H1 (cell line): ENCODE measurements at regions not wholly inside any gene's neighbourhood (a gene's known extent, or its start where the extent isn't known, plus 50 kb on each side); places are given as distances from the start of the nearest gene placed in this dataset.
"Not testable (repeated sequence)": the region's sequence is repeated elsewhere in the genome, so short reads cannot be mapped to it uniquely, and the experiment has no call there.

Source experiments
- CTCF ChIA-PET: fragments of 300-600 bp; sonication (Branson Sonifier 250); formaldehyde crosslinking; loops from one replicate; lab custom pipeline; 2021; ENCODE audit not compliant: partially characterized antibody; lab: Charles Lee
- POLR2A ChIA-PET: fragments of 300-600 bp; sonication (Branson Sonifier 250); formaldehyde crosslinking; loops from one replicate; lab custom pipeline; 2021; ENCODE audit warnings: inconsistent platforms; ENCODE audit not compliant: partially characterized antibody; lab: Charles Lee
- DNase-seq, 2 experiments: peaks; one replicate each; pipeline versions ENCODE4 v3.0.0 to v3.0.0-alpha.2; 2010 to 2022; ENCODE audit warnings: low spot score in 2 of 2, low read depth in 1 of 2, mixed read lengths in 1 of 2
- FAIRE-seq: peaks from 2 replicates; lab custom pipeline; 2011; peaks lifted over from hg19 to GRCh38; lab: Jason Lieb, UNC
- H2AFZ ChIP-seq: 2 replicates; pipeline ENCODE4 v1.8.1; 2012; ENCODE audit warnings: low read length, inconsistent platforms
- H2AK5ac ChIP-seq: 2 replicates; pipeline ENCODE4 v1.6.1; 2013; ENCODE audit warnings: low read depth, low read length
- H2BK120ac ChIP-seq: replicated peaks from 2 replicates; pipeline ENCODE3; 2013; ENCODE audit warnings: low read depth, low read length, inconsistent platforms
- H2BK12ac ChIP-seq: 2 replicates; pipeline ENCODE4 v1.6.1; 2013; ENCODE audit warnings: low read depth, low read length
- H2BK15ac ChIP-seq: 2 replicates; pipeline ENCODE4 v1.6.1; 2013; ENCODE audit warnings: low read length
- H2BK20ac ChIP-seq: 2 replicates; pipeline ENCODE4 v1.6.1; 2013; ENCODE audit warnings: low read length
- H2BK5ac ChIP-seq: 2 replicates; pipeline ENCODE4 v1.6.1; 2013; ENCODE audit warnings: low read depth, low read length
- H3K14ac ChIP-seq: 2 replicates; pipeline ENCODE4 v1.6.1; 2013; ENCODE audit warnings: inconsistent platforms; ENCODE audit not compliant: insufficient read length
- H3K18ac ChIP-seq: 2 replicates; pipeline ENCODE4 v1.6.1; 2013; ENCODE audit warnings: low read length; ENCODE audit errors: extremely low read depth
- H3K23ac ChIP-seq: 2 replicates; pipeline ENCODE4 v1.6.1; 2013; ENCODE audit warnings: inconsistent platforms; ENCODE audit not compliant: insufficient read length
- H3K23me2 ChIP-seq: 2 replicates; pipeline ENCODE4 v1.6.1; 2013; ENCODE audit warnings: low read depth, low read length
- H3K27ac ChIP-seq: 2 replicates; pipeline ENCODE4 v1.6.1; 2011; ENCODE audit warnings: low read depth, low read length, inconsistent platforms
- H3K27me3 ChIP-seq, 4 experiments: replicated peaks in 1 of 4; 1 replicate in 1 of 4; 2 replicates in 3 of 4; pipeline versions ENCODE4 v1.6.1 to v1.8.1; 2011 to 2013; ENCODE audit warnings: low read length in 3 of 4, mild to moderate bottlenecking in 3 of 4, inconsistent platforms in 2 of 4, mixed read lengths in 2 of 4, moderate library complexity in 1 of 4; ENCODE audit not compliant: control insufficient read depth in 3 of 4, insufficient read depth in 3 of 4; ENCODE audit errors: extremely low read depth in 1 of 4
- H3K36me3 ChIP-seq, 4 experiments: 2 replicates each; pipeline versions ENCODE4 v1.6.1 to v1.8.1; 2011 to 2013; ENCODE audit warnings: mild to moderate bottlenecking in 4 of 4, low read length in 3 of 4, moderate library complexity in 2 of 4, control low read depth in 1 of 4, inconsistent platforms in 1 of 4; ENCODE audit not compliant: insufficient read depth in 4 of 4, control insufficient read depth in 2 of 4
- H3K4ac ChIP-seq: replicated peaks from 2 replicates; pipeline ENCODE3; 2013; ENCODE audit warnings: low read length, low read depth, mixed read lengths, inconsistent platforms; ENCODE audit not compliant: insufficient read length
- H3K4me1 ChIP-seq, 4 experiments: replicated peaks in 1 of 4; 1 replicate in 1 of 4; 2 replicates in 3 of 4; pipeline versions ENCODE4 v1.6.1 to v1.8.1; 2011 to 2013; ENCODE audit warnings: low read length in 3 of 4, inconsistent platforms in 2 of 4, mixed read lengths in 1 of 4; ENCODE audit not compliant: insufficient read depth in 4 of 4, control insufficient read depth in 3 of 4
- H3K4me2 ChIP-seq, 2 experiments: 2 replicates each; pipeline versions ENCODE4 v1.6.1 to v1.8.1; 2011 to 2013; ENCODE audit warnings: low read depth in 2 of 2, low read length in 2 of 2, control low read depth in 1 of 2, inconsistent platforms in 1 of 2, mild to moderate bottlenecking in 1 of 2; ENCODE audit not compliant: insufficient read depth in 1 of 2
- H3K4me3 ChIP-seq, 4 experiments: fragments of 200-600, 300-600 bp in 1 of 4; sonication (generic), shearing (Covaris generic), sonication (Bioruptor Twin) in 1 of 4; 2 replicates each; pipeline versions ENCODE4 v1.5.1 to v1.8.1; 2011 to 2016; ENCODE audit warnings: low read length in 4 of 4, low read depth in 3 of 4, control low read depth in 2 of 4, inconsistent platforms in 2 of 4, mild to moderate bottlenecking in 2 of 4, mixed read lengths in 1 of 4, moderate library complexity in 1 of 4; ENCODE audit not compliant: insufficient read depth in 2 of 4; ENCODE audit errors: extremely low read depth in 1 of 4
- H3K56ac ChIP-seq: replicated peaks from 2 replicates; pipeline ENCODE3; 2013; ENCODE audit warnings: low read depth, mild to moderate bottlenecking, mixed read lengths, low read length, inconsistent platforms; ENCODE audit not compliant: insufficient read length
- H3K79me1 ChIP-seq: 2 replicates; pipeline ENCODE4 v1.6.1; 2013; ENCODE audit warnings: low read depth, low read length, control low read depth
- H3K79me2 ChIP-seq, 2 experiments: 2 replicates each; pipeline versions ENCODE4 v1.6.1 to v1.8.1; 2012 to 2013; ENCODE audit warnings: low read length in 2 of 2, mild to moderate bottlenecking in 2 of 2, inconsistent platforms in 1 of 2; ENCODE audit not compliant: insufficient read depth in 2 of 2, control insufficient read depth in 1 of 2
- H3K9ac ChIP-seq, 4 experiments: replicated peaks in 1 of 4; 1 replicate in 1 of 4; 2 replicates in 3 of 4; pipeline versions ENCODE4 v1.6.1 to v1.8.1; 2011 to 2013; ENCODE audit warnings: low read depth in 3 of 4, low read length in 3 of 4, control low read depth in 2 of 4, mild to moderate bottlenecking in 2 of 4, moderate library complexity in 2 of 4, inconsistent platforms in 1 of 4; ENCODE audit errors: extremely low read depth in 1 of 4
- H3K9me3 ChIP-seq, 2 experiments: 2 replicates each; pipeline versions ENCODE4 v1.6.1 to v1.8.1; 2012 to 2013; ENCODE audit warnings: mild to moderate bottlenecking in 2 of 2, moderate library complexity in 2 of 2, control low read depth in 1 of 2, inconsistent platforms in 1 of 2, low read depth in 1 of 2, low read length in 1 of 2, mixed read lengths in 1 of 2; ENCODE audit not compliant: insufficient read depth in 2 of 2
- H4K20me1 ChIP-seq, 2 experiments: replicated peaks in 1 of 2; 2 replicates each; pipeline versions ENCODE3 to v1.8.1; 2011 to 2013; ENCODE audit warnings: inconsistent platforms in 2 of 2, low read length in 2 of 2, mild to moderate bottlenecking in 1 of 2; ENCODE audit not compliant: insufficient read depth in 2 of 2, control insufficient read depth in 1 of 2
- H4K5ac ChIP-seq: 2 replicates; pipeline ENCODE4 v1.6.1; 2013; ENCODE audit warnings: low read length, low read depth, mixed read lengths, inconsistent platforms; ENCODE audit not compliant: insufficient read length
- H4K8ac ChIP-seq: 2 replicates; pipeline ENCODE4 v1.8.0; 2013; ENCODE audit warnings: mild to moderate bottlenecking, moderate library complexity, low read length, inconsistent platforms; ENCODE audit not compliant: insufficient read depth; ENCODE audit errors: extremely low read depth
- H4K91ac ChIP-seq: replicated peaks from 2 replicates; pipeline ENCODE3; 2013; ENCODE audit warnings: low read length, mixed read lengths, inconsistent platforms; ENCODE audit not compliant: insufficient read length
- EP300 ChIP-seq, 2 experiments: IDR thresholded peaks; 1 replicate in 1 of 2; 2 replicates in 1 of 2; pipeline ENCODE4 v1.6.1; 2011 to 2012; ENCODE audit warnings: low read depth in 2 of 2, low read length in 2 of 2, mild to moderate bottlenecking in 2 of 2, borderline replicate concordance in 1 of 2, inconsistent platforms in 1 of 2, moderate library complexity in 1 of 2
- POU5F1 ChIP-seq: IDR thresholded peaks from 2 replicates; pipeline ENCODE4 v1.6.1; 2011; ENCODE audit warnings: low read depth, mild to moderate bottlenecking, low read length, moderate library complexity
- SP1 ChIP-seq: IDR thresholded peaks from 2 replicates; pipeline ENCODE4 v1.6.1; 2011; ENCODE audit warnings: low read depth, low read length
- TEAD4 ChIP-seq: IDR thresholded peaks from 2 replicates; pipeline ENCODE4 v1.6.1; 2012; ENCODE audit warnings: low read depth, low read length, inconsistent platforms, mixed read lengths
- WGBS, 2 experiments: shearing (Covaris generic) in 1 of 2; methylation state at CpG; one replicate each; pipeline versions ENCODE4 v1.1.6 to v1.1.7; 2013 to 2015; ENCODE audit warnings: low lambda C conversion rate in 2 of 2, mixed read lengths in 2 of 2, inconsistent platforms in 1 of 2, low coverage in 1 of 2, missing lambda C conversion rate in 1 of 2; ENCODE audit not compliant: insufficient replicate concordance in 2 of 2, insufficient coverage in 1 of 2, insufficient read length in 1 of 2; ENCODE audit errors: extremely low coverage in 1 of 2, missing lambda C conversion rate in 1 of 2; 5-methylcytosine and 5-hydroxymethylcytosine counted together

DNA sequence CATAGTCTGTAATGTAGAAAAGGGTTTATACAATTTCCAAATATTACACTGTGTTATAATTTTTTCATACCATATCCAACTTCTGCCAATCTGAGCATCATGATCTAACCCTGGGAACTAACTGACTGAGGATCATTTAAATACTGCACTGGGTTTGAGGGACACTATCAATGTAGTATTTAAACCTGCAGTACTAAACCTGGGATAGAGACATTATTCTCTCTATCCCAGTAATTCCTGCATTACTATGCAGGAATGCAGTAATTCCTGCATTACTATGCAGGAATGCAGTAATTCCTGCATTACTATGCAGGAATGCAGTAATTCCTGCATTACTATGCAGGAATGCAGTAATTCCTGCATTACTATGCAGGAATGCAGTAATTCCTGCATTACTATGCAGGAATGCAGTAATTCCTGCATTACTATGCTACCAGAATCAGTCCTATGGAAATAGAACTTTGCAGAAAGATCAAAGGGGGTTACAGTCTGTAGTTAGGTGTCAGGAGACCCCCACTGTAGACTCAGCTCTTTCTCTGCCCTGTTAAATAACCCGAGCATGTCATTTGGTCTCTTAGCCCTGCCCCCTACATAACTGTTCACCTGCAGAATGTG lies 295.2 kb downstream of the OSTF1 start:
- TF ChIP-seq POU5F1 (peak; percentile 95), TEAD4 (peak; percentile 98), EP300 (IDR thresholded peaks at IDR 0.05; ENCODE audit: borderline replicate concordance in 1 of 2, low read depth in 2 of 2, low read length in 2 of 2) (peak in 1 of 2 experiments; percentile 86; a peak in 1 of 3 replicates), SP1 (peak; percentile 74)
- TF ChIP-seq, all 59 proteins: peak for 4; not testable (repeated sequence) for 55
- H3K36me3 ChIP-seq = peaks cover 0 to 14% (median 2%) of the 10 kb centered on the region in 4 experiments; a peak in 2 of 8 replicates
- peaks cover 17 to 18% of the 10 kb centered on the region in 2 experiments for H3K9me3 ChIP-seq
- H2BK5ac ChIP-seq = 0 out of 2 replicates have a peak overlapping the region, but pooled peaks have one; percentile 12
- not testable (repeated sequence) for H3K23ac ChIP-seq, H2BK15ac ChIP-seq, DNase-seq, H3K4me2 ChIP-seq, FAIRE-seq, H2AFZ ChIP-seq, H4K91ac ChIP-seq, H3K4ac ChIP-seq, H4K8ac ChIP-seq, H4K20me1 ChIP-seq, H3K4me1 ChIP-seq, H3K9ac ChIP-seq, H2BK12ac ChIP-seq, H3K79me1 ChIP-seq, H3K27me3 ChIP-seq, H3K18ac ChIP-seq, H3K79me2 ChIP-seq, H4K5ac ChIP-seq, H3K14ac ChIP-seq, H3K23me2 ChIP-seq, H2BK20ac ChIP-seq, H3K27ac ChIP-seq, H3K56ac ChIP-seq, H2AK5ac ChIP-seq, H2BK120ac ChIP-seq
- 67% methylated on average over 1 of the region's 1 CpG; no CpG with 5 or more reads in 1 of the 2 experiments for WGBS, 2 experiments
- ChIA-PET CTCF (interaction anchor here (1.1 to 1.3 kb wide), 2 partner anchors 10 to 49 kb away, joined by 3 read pairs; no protein-coding TSS in a partner anchor), POLR2A (interaction anchor here (0.7 kb wide), 1 partner anchor 25 kb away, joined by 4 read pairs; no protein-coding TSS in a partner anchor)
- peak overlapping the region in 1 of 4 experiments; percentile 26; a peak in 1 of 8 replicates for H3K4me3 ChIP-seq
